ENCODE measurements at regions not wholly inside any gene's neighbourhood (a gene's known extent, or its start where the extent isn't known, plus 50 kb on each side); places are given as distances from the start of the nearest gene placed in this dataset.

GRCh38 chrX:30153881-30154260 is 61.5 kb upstream of the MAGEB2 start:
- H3K4me3 ChIP-seq (ENCODE audit: low read depth, low read length), result no peak overlapping the region
- DNase-seq (ENCODE audit: low read depth), result no peak
- in situ Hi-C loops (cut with HindIII; ENCODE audit: low sequenced_read_pairs), result no loop called here
- no peak for TF ChIP-seq CTCF (IDR thresholded peaks at IDR 0.05; ENCODE audit: low read depth, low read length, missing control alignments)

- no peak overlapping the region for H3K4me3 ChIP-seq (ENCODE audit: low read depth, low read length)
- TF ChIP-seq CTCF (IDR thresholded peaks at IDR 0.05; ENCODE audit: low read depth, low read length, missing control alignments), result no peak
- no peak for DNase-seq (ENCODE audit: low read depth)
- in situ Hi-C loops (cut with HindIII; ENCODE audit: low sequenced_read_pairs), result no loop called here
Measured at GRCh38 chrX:30156009-30156408, 59.4 kb upstream of the MAGEB2 start.

- H3K4me3 ChIP-seq (ENCODE audit: low read depth, low read length), result no peak overlapping the region
- in situ Hi-C loops (cut with HindIII; ENCODE audit: low sequenced_read_pairs), result no loop called here
- no peak for TF ChIP-seq CTCF (IDR thresholded peaks at IDR 0.05; ENCODE audit: low read depth, low read length, missing control alignments)
- no peak for DNase-seq (ENCODE audit: low read depth)
Measured at GRCh38 chrX:30156880-30157560, 58.3 kb upstream of the MAGEB2 start.

- DNase-seq (ENCODE audit: low read depth), result no peak
- TF ChIP-seq CTCF (IDR thresholded peaks at IDR 0.05; ENCODE audit: low read depth, low read length, missing control alignments), result no peak
- in situ Hi-C loops (cut with HindIII; ENCODE audit: low sequenced_read_pairs), result no loop called here
- H3K4me3 ChIP-seq (ENCODE audit: low read depth, low read length), result no peak overlapping the region
Measured at GRCh38 chrX:30161043-30161442, 54.3 kb upstream of the MAGEB2 start.

All from astrocyte of the cerebellum (primary cell).